OCI-LY1 (cell line): ENCODE measurements at regions not wholly inside any gene's neighbourhood (a gene's known extent, or its start where the extent isn't known, plus 50 kb on each side); places are given as distances from the start of the nearest gene placed in this dataset.
"Not testable (repeated sequence)": the region's sequence is repeated elsewhere in the genome, so short reads cannot be mapped to it uniquely, and the experiment has no call there.

ENCODE experiments used
- H2AFZ ChIP-seq: fragments of 200-600 bp; sonication (generic), shearing (Covaris generic); 2 replicates; pipeline ENCODE4 v1.6.0; 2014; ENCODE audit warnings: antibody characterized with exemption, mild to moderate bottlenecking, low read length
- H3F3A ChIP-seq: fragments of 200-600 bp; sonication (generic), shearing (Covaris generic); 2 replicates; pipeline ENCODE4 v1.6.0; 2014; ENCODE audit warnings: mild to moderate bottlenecking, antibody characterized with exemption, low read length, moderate library complexity; ENCODE audit not compliant: insufficient read depth
- H3K27ac ChIP-seq: fragments of 200-600 bp; sonication (generic); 2 replicates; pipeline ENCODE4 v1.5.1; 2014; ENCODE audit warnings: low read length, mixed run types, mild to moderate bottlenecking, low read depth; ENCODE audit not compliant: poor library complexity, severe bottlenecking
- H3K27me3 ChIP-seq: fragments of 200-600 bp; sonication (generic); 2 replicates; pipeline ENCODE4 v1.6.0; 2014; ENCODE audit warnings: antibody characterized with exemption, mild to moderate bottlenecking, low read length, moderate library complexity; ENCODE audit not compliant: insufficient read depth
- H3K36me3 ChIP-seq: fragments of 200-600 bp; sonication (generic); 2 replicates; pipeline ENCODE4 v1.6.1; 2014; ENCODE audit warnings: mild to moderate bottlenecking, antibody characterized with exemption, low read length, moderate library complexity, mixed read lengths; ENCODE audit not compliant: insufficient read depth
- H3K4me1 ChIP-seq: fragments of 200-600 bp; sonication (generic); 2 replicates; pipeline ENCODE4 v1.5.1; 2014; ENCODE audit warnings: mild to moderate bottlenecking, low read length, moderate library complexity; ENCODE audit not compliant: insufficient read depth, severe bottlenecking
- H3K4me2 ChIP-seq: fragments of 200-600 bp; sonication (generic), shearing (Covaris generic); 2 replicates; pipeline ENCODE4 v1.6.1; 2014; ENCODE audit warnings: low read length
- H3K4me3 ChIP-seq: fragments of 200-600 bp; sonication (generic); 2 replicates; pipeline ENCODE4 v1.5.1; 2014; ENCODE audit warnings: low read length, low read depth, mild to moderate bottlenecking, mixed read lengths; ENCODE audit not compliant: poor library complexity, severe bottlenecking
- H3K79me2 ChIP-seq: fragments of 200-600 bp; shearing (Covaris generic); 2 replicates; pipeline ENCODE4 v1.6.1; 2016; ENCODE audit warnings: mixed run types, low read length, mixed read lengths; ENCODE audit not compliant: insufficient read depth
- H3K9ac ChIP-seq: fragments of 200-600 bp; sonication (generic), shearing (Covaris generic); 2 replicates; pipeline ENCODE4 v1.6.1; 2014; ENCODE audit warnings: mild to moderate bottlenecking, low read length, mixed read lengths
- H3K9me2 ChIP-seq: fragments of 200-600 bp; sonication (generic), shearing (Covaris generic); 2 replicates; pipeline ENCODE4 v1.6.1; 2014; ENCODE audit warnings: low read depth, mild to moderate bottlenecking, low read length, mixed read lengths
- H3K9me3 ChIP-seq: fragments of 200-600 bp; shearing (Covaris generic); 2 replicates; pipeline ENCODE4 v1.6.1; 2014; ENCODE audit warnings: low read length, mixed read lengths
- H4K20me1 ChIP-seq: fragments of 200-600 bp; sonication (generic), shearing (Covaris generic); 2 replicates; pipeline ENCODE4 v1.6.0; 2016; ENCODE audit warnings: mild to moderate bottlenecking, low read length; ENCODE audit not compliant: insufficient read depth
- CTCF ChIP-seq: fragments of 200-600 bp; sonication (generic), shearing (Covaris generic); IDR thresholded peaks from 2 replicates; pipeline ENCODE4 v1.5.1; 2017; ENCODE audit warnings: mild to moderate bottlenecking, antibody characterized with exemption, low read length, moderate library complexity, mixed read lengths
- EZH2 ChIP-seq: fragments of 200-600 bp; sonication (generic), shearing (Covaris generic); IDR thresholded peaks from 2 replicates; pipeline ENCODE4 v1.8.0; 2017; ENCODE audit warnings: borderline replicate concordance, mixed run types, mild to moderate bottlenecking, antibody characterized with exemption, low read length, moderate library complexity, mixed read lengths

GRCh38 chr3:156040041-156040440, 80.3 kb upstream of the KCNAB1 start:
- H3K79me2 ChIP-seq = no peaks in the 10 kb centered on the region

DNA sequence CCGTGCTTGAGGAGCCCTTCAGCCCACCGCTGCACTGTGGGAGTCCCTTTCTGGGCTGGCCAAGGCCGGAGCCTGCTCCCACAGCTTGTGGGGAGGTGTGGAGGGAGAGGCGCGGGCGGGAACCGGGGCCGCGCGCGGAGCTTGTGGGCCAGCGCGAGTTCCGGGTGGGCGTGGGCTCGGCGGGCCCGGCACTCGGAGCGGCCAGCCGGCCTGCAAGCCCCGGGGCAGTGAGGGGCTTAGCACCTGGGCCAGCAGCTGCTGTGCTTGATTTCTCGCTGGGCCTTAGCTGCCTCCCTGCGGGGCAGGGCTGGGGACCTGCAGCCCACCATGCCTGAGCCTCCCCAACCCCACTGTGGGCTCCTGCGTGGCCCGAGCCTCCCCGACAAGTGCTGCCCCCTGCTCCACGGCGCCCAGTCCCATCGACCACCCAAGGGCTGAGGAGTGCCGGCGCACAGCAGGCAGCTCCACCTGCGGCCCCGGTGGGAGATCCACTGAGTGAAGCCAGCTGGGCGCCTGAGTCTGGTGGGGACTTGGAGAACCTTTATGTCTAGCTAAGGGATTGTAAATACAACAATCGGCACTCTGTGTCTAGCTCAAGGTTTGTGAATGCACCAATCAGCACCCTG, 79.0 kb upstream of the KCNAB1 start:
- not testable (repeated sequence) for H3K27ac ChIP-seq, H3K4me1 ChIP-seq, H3K79me2 ChIP-seq, H3K36me3 ChIP-seq, H3F3A ChIP-seq, H3K4me3 ChIP-seq, H4K20me1 ChIP-seq, H3K27me3 ChIP-seq, H3K9me2 ChIP-seq, H2AFZ ChIP-seq, H3K4me2 ChIP-seq, H3K9ac ChIP-seq, H3K9me3 ChIP-seq

More at GRCh38 chr3:156040041-156040440, 80.3 kb upstream of the KCNAB1 start:
- Histone ChIP-seq H3K27me3 (no peaks in the 10 kb centered on the region), H2AFZ (no peak overlapping the region), H3K9ac (no peak overlapping the region), H3K27ac (no peak overlapping the region), H3K4me3 (no peak overlapping the region), H3K4me2 (no peak overlapping the region), H3K9me2 (no peaks in the 10 kb centered on the region), H4K20me1 (no peaks in the 10 kb centered on the region), H3F3A (no peaks in the 10 kb centered on the region), H3K36me3 (no peaks in the 10 kb centered on the region), H3K9me3 (no peaks in the 10 kb centered on the region), H3K4me1 (no peaks in the 10 kb centered on the region)
- TF ChIP-seq EZH2 (no peak), CTCF (no peak)

- H3K4me3 ChIP-seq, H3K36me3 ChIP-seq, H3K9ac ChIP-seq, H3K79me2 ChIP-seq, H3K9me3 ChIP-seq, H3K9me2 ChIP-seq, H3F3A ChIP-seq, H2AFZ ChIP-seq, H3K27ac ChIP-seq, H3K27me3 ChIP-seq, H4K20me1 ChIP-seq, H3K4me1 ChIP-seq, H3K4me2 ChIP-seq: not testable (repeated sequence)
Measured at GRCh38 chr3:156041856-156042255, 78.5 kb upstream of the KCNAB1 start.

GRCh38 chr3:156043832-156044633, 76.3 kb upstream of the KCNAB1 start:
- H3K9ac ChIP-seq, H3K9me3 ChIP-seq, H3K9me2 ChIP-seq, H3K4me2 ChIP-seq, H3K27me3 ChIP-seq, H3K79me2 ChIP-seq, H3K27ac ChIP-seq, H3F3A ChIP-seq, H3K4me3 ChIP-seq, H4K20me1 ChIP-seq, H3K36me3 ChIP-seq, H3K4me1 ChIP-seq, H2AFZ ChIP-seq: not testable (repeated sequence)
- TF ChIP-seq CTCF = peak; percentile 79
